Suprapubic skin (tissue), 4 donors: ENCODE measurements at regions not wholly inside any gene's neighbourhood (a gene's known extent, or its start where the extent isn't known, plus 50 kb on each side); places are given as distances from the start of the nearest gene placed in this dataset.
"Not testable (repeated sequence)": the region's sequence is repeated elsewhere in the genome, so short reads cannot be mapped to it uniquely, and the experiment has no call there.

ENCODE experiments used
- DNase-seq, 2 donors: peaks; one replicate each; pipeline ENCODE4 v3.0.0-alpha.2; 2019; ENCODE audit warnings: low spot score in 2 of 2
- H3K27ac ChIP-seq: fragments of 200-600 bp; sonication (generic); one replicate; pipeline ENCODE4 v1.5.1; 2019
- H3K27me3 ChIP-seq: fragments of 200-600 bp; sonication (generic); one replicate; pipeline ENCODE4 v1.5.1; 2019
- H3K36me3 ChIP-seq: fragments of 200-600 bp; sonication (generic); one replicate; pipeline ENCODE4 v1.5.1; 2019
- H3K4me1 ChIP-seq: fragments of 200-600 bp; sonication (generic); one replicate; pipeline ENCODE4 v1.5.1; 2019
- H3K4me3 ChIP-seq: fragments of 200-600 bp; sonication (generic); one replicate; pipeline ENCODE4 v1.5.1; 2019; ENCODE audit warnings: mild to moderate bottlenecking
- H3K9me3 ChIP-seq: fragments of 200-600 bp; sonication (generic); one replicate; pipeline ENCODE4 v1.5.1; 2019
- EP300 ChIP-seq: sonication (generic); formaldehyde crosslinking; IDR thresholded peaks from one replicate; pipeline ENCODE4 v1.6.1; 2017; ENCODE audit warnings: antibody characterized with exemption
- POLR2A ChIP-seq, 2 donors: fragments of 450-650 bp; IDR thresholded peaks; one replicate each; pipeline ENCODE4 v1.6.1; 2017; ENCODE audit warnings: antibody characterized with exemption in 2 of 2, mild to moderate bottlenecking in 2 of 2, moderate library complexity in 2 of 2
- POLR2AphosphoS5 ChIP-seq, 3 donors: sonication (generic); formaldehyde crosslinking; IDR thresholded peaks; one replicate each; pipeline ENCODE4 v1.6.1; 2017; ENCODE audit warnings: antibody characterized with exemption in 3 of 3
- WGBS: methylation state at CpG from one replicate; pipeline ENCODE4 v1.1.5; 2018; 5-methylcytosine and 5-hydroxymethylcytosine counted together
- TF ChIP-seq, protein P1 (sequence below), 2 donors: fragments of 200-600 bp in 1 of 2; fragments of 450-650 bp in 1 of 2; sonication (generic) in 1 of 2; IDR thresholded peaks; one replicate each; pipeline ENCODE4 v1.5.1; 2016 to 2019; ENCODE audit warnings: antibody characterized with exemption in 2 of 2, mild to moderate bottlenecking in 1 of 2, moderate library complexity in 1 of 2

DNA sequence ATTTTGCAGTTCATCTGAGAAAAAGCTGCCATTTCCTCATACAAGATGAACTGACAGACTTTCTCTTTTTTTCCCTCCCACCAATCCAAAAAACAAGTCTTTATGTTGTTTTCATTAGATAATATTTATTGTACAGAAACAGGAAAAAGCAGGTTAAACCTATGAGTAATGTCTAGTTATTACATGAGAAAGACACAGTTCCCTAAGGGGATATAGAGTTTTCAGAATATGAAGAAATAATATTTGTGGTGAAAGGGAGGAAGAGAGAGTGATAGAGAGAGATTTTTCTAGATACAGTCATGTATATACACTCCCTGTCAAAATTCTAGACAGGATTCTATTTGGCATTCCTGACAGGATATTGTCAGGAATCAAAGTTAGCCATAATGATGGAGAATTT is 392.4 kb downstream of the BMP2 start:
- DNase-seq, result no peak
- Histone ChIP-seq H3K27me3 (no peaks in the 10 kb centered on the region), H3K9me3 (no peaks in the 10 kb centered on the region), H3K36me3 (no peaks in the 10 kb centered on the region), H3K27ac (no peak overlapping the region), H3K4me3 (no peak overlapping the region), H3K4me1 (no peaks in the 10 kb centered on the region)
- TF ChIP-seq EP300, result no peak
- TF ChIP-seq POLR2A (IDR thresholded peaks at IDR 0.05), result no peak
- TF ChIP-seq, protein P1, sequence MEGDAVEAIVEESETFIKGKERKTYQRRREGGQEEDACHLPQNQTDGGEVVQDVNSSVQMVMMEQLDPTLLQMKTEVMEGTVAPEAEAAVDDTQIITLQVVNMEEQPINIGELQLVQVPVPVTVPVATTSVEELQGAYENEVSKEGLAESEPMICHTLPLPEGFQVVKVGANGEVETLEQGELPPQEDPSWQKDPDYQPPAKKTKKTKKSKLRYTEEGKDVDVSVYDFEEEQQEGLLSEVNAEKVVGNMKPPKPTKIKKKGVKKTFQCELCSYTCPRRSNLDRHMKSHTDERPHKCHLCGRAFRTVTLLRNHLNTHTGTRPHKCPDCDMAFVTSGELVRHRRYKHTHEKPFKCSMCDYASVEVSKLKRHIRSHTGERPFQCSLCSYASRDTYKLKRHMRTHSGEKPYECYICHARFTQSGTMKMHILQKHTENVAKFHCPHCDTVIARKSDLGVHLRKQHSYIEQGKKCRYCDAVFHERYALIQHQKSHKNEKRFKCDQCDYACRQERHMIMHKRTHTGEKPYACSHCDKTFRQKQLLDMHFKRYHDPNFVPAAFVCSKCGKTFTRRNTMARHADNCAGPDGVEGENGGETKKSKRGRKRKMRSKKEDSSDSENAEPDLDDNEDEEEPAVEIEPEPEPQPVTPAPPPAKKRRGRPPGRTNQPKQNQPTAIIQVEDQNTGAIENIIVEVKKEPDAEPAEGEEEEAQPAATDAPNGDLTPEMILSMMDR (IDR thresholded peaks at IDR 0.05), result no peak
- no peak for TF ChIP-seq POLR2AphosphoS5 (IDR thresholded peaks at IDR 0.05)

DNA sequence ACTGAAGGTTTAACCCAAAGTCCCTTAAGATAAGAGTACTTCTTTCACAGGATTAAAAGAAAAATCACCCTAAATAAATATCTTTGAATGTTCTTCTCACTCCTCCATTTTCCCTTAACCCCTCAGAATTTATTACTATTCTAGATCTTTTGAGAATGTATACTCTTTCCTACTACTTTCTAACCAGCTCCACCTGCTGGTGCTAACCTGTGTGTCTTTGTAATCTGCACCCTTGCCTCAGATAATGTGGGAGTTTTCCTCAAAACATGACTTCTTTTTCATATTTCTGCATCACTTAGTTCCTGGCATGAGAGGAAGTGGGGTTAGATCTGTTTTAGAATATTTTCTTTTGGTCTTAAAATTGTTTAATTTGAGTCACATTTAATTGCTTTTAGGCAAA is 394.2 kb downstream of the BMP2 start:
- Histone ChIP-seq H3K27ac (no peak overlapping the region), H3K9me3 (no peaks in the 10 kb centered on the region)

DNA sequence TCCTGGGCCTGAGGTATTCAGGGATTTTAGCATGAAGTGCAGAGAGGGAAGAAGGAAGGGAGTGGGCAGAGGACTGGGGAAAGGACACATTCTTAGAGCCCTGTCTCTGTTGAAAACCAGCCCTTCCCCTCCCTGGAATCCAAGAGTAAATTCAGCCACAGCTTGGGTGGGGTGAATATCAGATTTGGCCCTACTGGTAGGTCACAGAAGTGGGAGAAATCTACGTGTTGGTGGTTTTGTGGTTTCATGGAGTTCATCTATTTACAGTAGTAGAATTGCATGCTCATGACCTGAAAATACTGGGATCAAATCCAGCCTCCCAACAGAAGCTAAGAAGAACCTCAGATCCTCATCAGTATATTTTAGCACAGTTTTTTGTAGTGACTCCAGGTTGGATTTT is 404.4 kb downstream of the BMP2 start:
- H3K9me3 ChIP-seq, result no peaks in the 10 kb centered on the region
- DNase-seq, result no peak
- no peaks in the 10 kb centered on the region for H3K36me3 ChIP-seq
- no peaks in the 10 kb centered on the region for H3K4me1 ChIP-seq
- H3K27ac ChIP-seq, result no peak overlapping the region
- WGBS, result 8% methylated on average over 1 of the region's 1 CpG
- H3K4me3 ChIP-seq, result no peak overlapping the region
- TF ChIP-seq EP300, result no peak
- TF ChIP-seq POLR2A (IDR thresholded peaks at IDR 0.05), result no peak
- TF ChIP-seq, protein P1 (IDR thresholded peaks at IDR 0.05), result no peak
- TF ChIP-seq POLR2AphosphoS5 (IDR thresholded peaks at IDR 0.05), result no peak
- no peaks in the 10 kb centered on the region for H3K27me3 ChIP-seq

More for the DNA sequence above, 394.2 kb downstream of the BMP2 start:
- TF ChIP-seq POLR2A (IDR thresholded peaks at IDR 0.05) (no peak), EP300 (no peak), POLR2AphosphoS5 (IDR thresholded peaks at IDR 0.05) (no peak)
- TF ChIP-seq, protein P1 (IDR thresholded peaks at IDR 0.05), result no peak
- DNase-seq, result no peak
- no peak overlapping the region for H3K4me3 ChIP-seq
- H3K4me1 ChIP-seq, result no peaks in the 10 kb centered on the region
- no peaks in the 10 kb centered on the region for H3K36me3 ChIP-seq
- no peaks in the 10 kb centered on the region for H3K27me3 ChIP-seq

- Histone ChIP-seq H3K36me3 (no peaks in the 10 kb centered on the region), H3K9me3 (no peaks in the 10 kb centered on the region), H3K4me1 (no peaks in the 10 kb centered on the region), H3K27ac (no peak overlapping the region), H3K27me3 (no peaks in the 10 kb centered on the region), H3K4me3 (no peak overlapping the region)
- no peak for TF ChIP-seq POLR2A (IDR thresholded peaks at IDR 0.05)
- TF ChIP-seq POLR2AphosphoS5 (IDR thresholded peaks at IDR 0.05), result no peak
- TF ChIP-seq, protein P1 (IDR thresholded peaks at IDR 0.05), result no peak
- TF ChIP-seq EP300, result no peak
- DNase-seq, result no peak
- WGBS, result 78% methylated on average over 2 of the region's 2 CpGs
Observed at GRCh38 chr20:7174554-7174953, 407.1 kb downstream of the BMP2 start.

- H3K27ac ChIP-seq, H3K4me3 ChIP-seq, H3K27me3 ChIP-seq, H3K9me3 ChIP-seq, H3K36me3 ChIP-seq, DNase-seq, H3K4me1 ChIP-seq: not testable (repeated sequence)
- WGBS, result 80% methylated on average over 1 of the region's 1 CpG
Observed at GRCh38 chr20:7175827-7176226, 408.3 kb downstream of the BMP2 start.

- no peak overlapping the region for H3K4me3 ChIP-seq
- no peak for TF ChIP-seq POLR2AphosphoS5 (IDR thresholded peaks at IDR 0.05)
- H3K36me3 ChIP-seq, result no peaks in the 10 kb centered on the region
- DNase-seq, result no peak
- no peaks in the 10 kb centered on the region for H3K4me1 ChIP-seq
- no peaks in the 10 kb centered on the region for H3K27me3 ChIP-seq
- H3K27ac ChIP-seq, result no peak overlapping the region
- H3K9me3 ChIP-seq, result no peaks in the 10 kb centered on the region
- 93% methylated on average over 2 of the region's 2 CpGs for WGBS
Observed at GRCh38 chr20:7178004-7178403, 410.5 kb downstream of the BMP2 start.
